ENCODE measurements at regions not wholly inside any gene's neighbourhood (a gene's known extent, or its start where the extent isn't known, plus 50 kb on each side); places are given as distances from the start of the nearest gene placed in this dataset.

GRCh38 chr1:67958472-67958871 is 92.0 kb downstream of the DIRAS3 start:
- WGBS (ENCODE audit: low lambda C conversion rate, missing lambda C conversion rate): 100% methylated on average over 1 of the region's 1 CpG
- Histone ChIP-seq H3K9me3 (ENCODE audit: low read depth) (no peaks in the 10 kb centered on the region), H3K4me3 (no peak overlapping the region), H4K20me1 (ENCODE audit: insufficient read depth, poor library complexity, severe bottlenecking) (no peaks in the 10 kb centered on the region), H3K9me2 (replicated peaks; ENCODE audit: insufficient read depth) (no peaks in the 10 kb centered on the region), H2AFZ (no peak overlapping the region), H3K79me2 (no peaks in the 10 kb centered on the region), H3K36me3 (replicated peaks; ENCODE audit: insufficient read depth, low read depth) (no peaks in the 10 kb centered on the region), H3K27me3 (no peaks in the 10 kb centered on the region), H3K4me1 (ENCODE audit: insufficient read depth) (peaks cover 20% of the 10 kb centered on the region), H3K4me2 (no peak overlapping the region), H3K27ac (no peak overlapping the region)
- no peak for DNase-seq (ENCODE audit: low spot score)
- no peak for TF ChIP-seq CTCF (IDR thresholded peaks at IDR 0.05; ENCODE audit: poor library complexity)
- TF ChIP-seq EZH2phosphoT487 (IDR thresholded peaks at IDR 0.05; ENCODE audit: low read depth, severe bottlenecking, unreplicated experiment): no peak
- TF ChIP-seq EZH2 (IDR thresholded peaks at IDR 0.05; ENCODE audit: borderline replicate concordance): no peak

GRCh38 chr1:67957066-67957465 is 93.4 kb downstream of the DIRAS3 start:
- H3K4me1 ChIP-seq (ENCODE audit: insufficient read depth): peaks cover 20% of the 10 kb centered on the region
- no peaks in the 10 kb centered on the region for H3K36me3 ChIP-seq (replicated peaks; ENCODE audit: insufficient read depth, low read depth)
- DNase-seq (ENCODE audit: low spot score): peak; percentile 64
- peak overlapping the region; percentile 57 for H3K27ac ChIP-seq
- no peak overlapping the region for H3K4me3 ChIP-seq
- H4K20me1 ChIP-seq (ENCODE audit: insufficient read depth, poor library complexity, severe bottlenecking): no peaks in the 10 kb centered on the region
- H3K9me3 ChIP-seq (ENCODE audit: low read depth): no peaks in the 10 kb centered on the region
- H3K79me2 ChIP-seq: no peaks in the 10 kb centered on the region
- TF ChIP-seq EZH2phosphoT487 (IDR thresholded peaks at IDR 0.05; ENCODE audit: low read depth, severe bottlenecking, unreplicated experiment) (no peak), CTCF (IDR thresholded peaks at IDR 0.05; ENCODE audit: poor library complexity) (no peak), EZH2 (IDR thresholded peaks at IDR 0.05; ENCODE audit: borderline replicate concordance) (no peak)
- no peak overlapping the region for H3K4me2 ChIP-seq
- H2AFZ ChIP-seq: no peak overlapping the region
- H3K27me3 ChIP-seq: no peaks in the 10 kb centered on the region
- H3K9me2 ChIP-seq (replicated peaks; ENCODE audit: insufficient read depth): no peaks in the 10 kb centered on the region
- 44% methylated on average over 5 of the region's 5 CpGs for WGBS (ENCODE audit: low lambda C conversion rate, missing lambda C conversion rate)

GRCh38 chr1:67956116-67956515 is 94.3 kb downstream of the DIRAS3 start:
- H3K36me3 ChIP-seq (replicated peaks; ENCODE audit: insufficient read depth, low read depth): no peaks in the 10 kb centered on the region
- no peak for DNase-seq (ENCODE audit: low spot score)
- H3K9me3 ChIP-seq (ENCODE audit: low read depth): no peaks in the 10 kb centered on the region
- no peak overlapping the region for H2AFZ ChIP-seq
- TF ChIP-seq EZH2 (IDR thresholded peaks at IDR 0.05; ENCODE audit: borderline replicate concordance): no peak
- no peak for TF ChIP-seq CTCF (IDR thresholded peaks at IDR 0.05; ENCODE audit: poor library complexity)
- TF ChIP-seq EZH2phosphoT487 (IDR thresholded peaks at IDR 0.05; ENCODE audit: low read depth, severe bottlenecking, unreplicated experiment): no peak
- H3K27me3 ChIP-seq: no peaks in the 10 kb centered on the region
- no peaks in the 10 kb centered on the region for H3K79me2 ChIP-seq
- H3K27ac ChIP-seq: no peak overlapping the region
- H3K9me2 ChIP-seq (replicated peaks; ENCODE audit: insufficient read depth): no peaks in the 10 kb centered on the region
- no peak overlapping the region for H3K4me3 ChIP-seq
- H4K20me1 ChIP-seq (ENCODE audit: insufficient read depth, poor library complexity, severe bottlenecking): no peaks in the 10 kb centered on the region
- H3K4me1 ChIP-seq (ENCODE audit: insufficient read depth): peaks cover 20% of the 10 kb centered on the region
- no peak overlapping the region for H3K4me2 ChIP-seq

- Histone ChIP-seq H3K79me2 (no peaks in the 10 kb centered on the region), H3K4me3 (no peak overlapping the region), H3K9me3 (ENCODE audit: low read depth) (no peaks in the 10 kb centered on the region), H3K36me3 (replicated peaks; ENCODE audit: insufficient read depth, low read depth) (no peaks in the 10 kb centered on the region), H3K9me2 (replicated peaks; ENCODE audit: insufficient read depth) (no peaks in the 10 kb centered on the region), H2AFZ (no peak overlapping the region), H4K20me1 (ENCODE audit: insufficient read depth, poor library complexity, severe bottlenecking) (no peaks in the 10 kb centered on the region), H3K27ac (no peak overlapping the region), H3K4me2 (no peak overlapping the region), H3K4me1 (ENCODE audit: insufficient read depth) (peaks cover 20% of the 10 kb centered on the region), H3K27me3 (no peaks in the 10 kb centered on the region)
- TF ChIP-seq CTCF (IDR thresholded peaks at IDR 0.05; ENCODE audit: poor library complexity) (no peak), EZH2phosphoT487 (IDR thresholded peaks at IDR 0.05; ENCODE audit: low read depth, severe bottlenecking, unreplicated experiment) (no peak), EZH2 (IDR thresholded peaks at IDR 0.05; ENCODE audit: borderline replicate concordance) (no peak)
- 83% methylated on average over 2 of the region's 2 CpGs for WGBS (ENCODE audit: low lambda C conversion rate, missing lambda C conversion rate)
- DNase-seq (ENCODE audit: low spot score): no peak
Measured at GRCh38 chr1:67955591-67955990, 94.8 kb downstream of the DIRAS3 start.
